DMS79 treated with DMSO at 0.1 percent for 48 hours (cell line): ENCODE measurements at regions not wholly inside any gene's neighbourhood (a gene's known extent, or its start where the extent isn't known, plus 50 kb on each side); places are given as distances from the start of the nearest gene placed in this dataset.

Experiments used
- DNase-seq: peaks from one replicate; lab custom pipeline; 2025; lab: John Stamatoyannopoulos, UW

- no peak for DNase-seq
Measured at GRCh38 chr9:14031810-14032209, 282.1 kb downstream of the NFIB start.

- DNase-seq, result peak; percentile 77
Measured at GRCh38 chr9:14031060-14031414, 282.9 kb downstream of the NFIB start.

DNA sequence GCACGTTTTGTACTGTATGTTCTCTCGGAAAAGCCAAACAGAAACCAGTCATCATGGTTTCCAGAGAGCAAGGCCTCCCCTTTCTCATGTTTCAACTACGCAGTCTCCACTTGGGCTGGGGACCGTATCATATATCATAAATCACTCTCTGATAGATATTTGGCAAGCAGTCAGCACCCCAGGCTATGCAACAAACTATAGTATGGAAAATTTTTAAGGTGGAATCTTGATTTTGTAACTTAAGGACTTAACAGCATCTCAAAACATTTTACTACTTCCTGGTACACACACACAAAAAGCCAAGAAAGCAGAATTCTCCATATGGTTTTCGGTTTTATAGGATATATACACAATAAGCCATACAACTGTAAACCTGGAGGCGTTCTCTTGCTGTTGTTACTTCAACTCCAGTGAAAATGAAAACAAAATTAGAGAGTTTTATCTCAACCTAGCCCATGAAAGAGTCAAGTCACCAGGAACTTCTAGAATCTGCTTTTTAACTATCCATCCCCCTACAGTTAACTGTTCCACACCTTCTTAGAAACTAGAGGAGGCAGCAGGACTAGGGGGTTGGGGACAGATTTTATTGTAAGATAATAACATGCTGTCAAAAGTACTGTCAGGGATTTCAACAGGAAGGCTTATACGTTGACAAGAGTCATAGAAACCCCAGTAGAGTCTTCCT, 283.4 kb downstream of the NFIB start:
- DNase-seq, result peak; percentile 85

GRCh38 chr9:14029806-14030374, 284.1 kb downstream of the NFIB start:
- no peak for DNase-seq

DNA sequence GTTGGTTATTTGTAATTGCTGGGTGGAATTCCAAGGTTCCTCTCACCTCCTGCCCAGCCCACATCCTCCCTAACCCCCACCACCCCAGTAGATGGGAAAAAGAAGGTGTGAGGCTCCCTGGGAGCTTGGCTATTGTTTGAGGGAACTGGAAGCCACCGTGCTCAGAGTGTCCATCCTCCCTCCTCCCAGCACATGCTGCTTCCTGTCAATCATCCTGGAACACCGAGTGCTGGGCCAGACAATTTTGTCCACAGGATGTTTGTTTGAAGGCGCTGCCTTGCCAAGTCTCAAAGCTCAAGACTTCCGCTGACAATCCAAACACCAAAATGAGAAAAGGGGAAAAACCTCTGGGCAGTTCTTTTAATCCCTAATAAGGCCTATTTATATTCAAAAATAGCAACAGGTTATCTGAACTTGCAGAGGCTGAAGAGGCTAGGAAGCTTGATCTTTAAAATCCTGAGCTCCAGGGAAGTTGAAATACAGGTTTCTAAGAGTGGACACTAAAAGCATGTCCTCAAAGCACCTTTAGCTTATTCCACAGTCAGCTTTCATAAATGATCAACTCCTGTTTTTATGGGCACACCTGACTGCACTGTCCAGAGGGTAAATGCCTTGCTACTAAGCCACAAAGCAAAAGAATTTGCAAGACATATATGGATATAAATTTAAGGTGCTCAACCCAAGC, 286.7 kb downstream of the NFIB start:
- DNase-seq, result peak; percentile 80

DNA sequence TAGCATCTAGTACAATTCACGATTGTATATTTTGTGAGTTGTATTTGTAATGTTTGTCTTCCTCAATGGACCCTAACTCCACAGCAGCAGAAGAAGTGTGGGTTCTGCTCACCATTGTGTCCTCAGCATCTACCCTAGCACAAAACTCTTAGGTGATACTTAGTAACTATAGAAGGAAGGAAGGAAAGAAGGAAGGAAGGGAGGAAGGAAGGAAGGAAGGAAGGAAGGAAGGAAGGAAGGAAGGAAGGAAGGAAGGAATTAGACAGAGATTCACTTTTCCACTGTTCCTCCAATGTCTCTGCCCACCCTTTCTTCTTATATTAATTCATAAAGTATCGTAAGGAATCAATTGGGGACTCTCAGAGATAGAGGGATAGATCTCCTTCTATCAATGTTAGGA, 288.2 kb downstream of the NFIB start:
- no peak for DNase-seq

DNA sequence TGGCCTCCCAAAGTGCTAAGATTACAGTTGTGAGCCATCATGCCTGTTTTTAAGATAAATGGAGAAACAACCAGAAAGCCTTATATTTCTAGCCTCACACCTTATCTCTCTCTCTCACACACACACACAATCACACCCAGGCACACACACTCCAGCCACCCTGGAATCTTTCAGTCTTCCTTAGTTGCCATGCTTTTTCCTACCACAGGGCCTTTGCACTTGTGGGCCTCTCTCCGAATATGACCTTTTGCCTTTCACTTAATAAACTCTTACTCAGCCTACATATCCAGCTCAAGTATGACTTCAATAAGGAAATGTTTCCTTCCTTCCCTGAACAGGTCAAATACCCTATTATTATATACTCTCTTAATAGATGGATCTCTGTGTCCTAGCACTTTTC, 290.7 kb downstream of the NFIB start:
- no peak for DNase-seq

- no peak for DNase-seq
Measured at GRCh38 chr9:14021871-14022525, 291.9 kb downstream of the NFIB start.

- no peak for DNase-seq
Measured at GRCh38 chr9:14018081-14018480, 295.9 kb downstream of the NFIB start.

DNA sequence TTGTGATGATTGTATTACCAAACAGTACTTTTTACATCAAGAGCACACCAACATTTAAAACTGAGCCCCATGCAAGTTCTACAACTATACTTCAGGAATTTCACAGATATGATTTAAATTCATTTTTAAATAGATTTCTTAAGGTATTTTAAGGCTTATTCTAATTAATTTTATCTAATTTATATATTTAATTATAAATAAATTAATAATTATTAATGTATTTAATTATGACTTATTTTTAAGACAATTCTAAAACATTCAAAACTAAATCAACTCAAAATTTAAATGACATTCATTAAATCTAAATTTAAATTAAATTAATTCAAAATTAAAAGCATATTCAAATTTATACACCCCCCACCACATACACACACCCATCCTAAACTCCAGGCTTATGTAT, 299.2 kb downstream of the NFIB start:
- DNase-seq, result no peak

DNA sequence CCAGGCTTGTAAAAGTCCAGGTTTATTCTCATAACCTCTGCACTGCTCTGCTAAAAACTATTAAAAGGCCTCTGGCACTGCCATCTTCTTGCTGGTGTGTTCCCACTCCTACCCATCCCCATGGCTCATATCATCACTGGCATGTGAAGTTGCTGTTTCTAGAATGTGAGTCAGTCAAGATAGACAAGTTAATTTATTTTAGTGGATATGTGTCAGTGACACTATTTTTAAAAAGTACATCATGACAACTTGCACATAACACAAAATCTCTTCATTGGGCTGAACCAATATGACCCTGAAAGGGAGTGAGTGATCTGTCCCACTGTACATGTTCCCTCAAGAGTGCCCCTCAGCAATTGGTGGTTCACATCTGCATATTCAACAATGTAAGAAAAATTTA, 299.7 kb downstream of the NFIB start:
- DNase-seq, result no peak

DNA sequence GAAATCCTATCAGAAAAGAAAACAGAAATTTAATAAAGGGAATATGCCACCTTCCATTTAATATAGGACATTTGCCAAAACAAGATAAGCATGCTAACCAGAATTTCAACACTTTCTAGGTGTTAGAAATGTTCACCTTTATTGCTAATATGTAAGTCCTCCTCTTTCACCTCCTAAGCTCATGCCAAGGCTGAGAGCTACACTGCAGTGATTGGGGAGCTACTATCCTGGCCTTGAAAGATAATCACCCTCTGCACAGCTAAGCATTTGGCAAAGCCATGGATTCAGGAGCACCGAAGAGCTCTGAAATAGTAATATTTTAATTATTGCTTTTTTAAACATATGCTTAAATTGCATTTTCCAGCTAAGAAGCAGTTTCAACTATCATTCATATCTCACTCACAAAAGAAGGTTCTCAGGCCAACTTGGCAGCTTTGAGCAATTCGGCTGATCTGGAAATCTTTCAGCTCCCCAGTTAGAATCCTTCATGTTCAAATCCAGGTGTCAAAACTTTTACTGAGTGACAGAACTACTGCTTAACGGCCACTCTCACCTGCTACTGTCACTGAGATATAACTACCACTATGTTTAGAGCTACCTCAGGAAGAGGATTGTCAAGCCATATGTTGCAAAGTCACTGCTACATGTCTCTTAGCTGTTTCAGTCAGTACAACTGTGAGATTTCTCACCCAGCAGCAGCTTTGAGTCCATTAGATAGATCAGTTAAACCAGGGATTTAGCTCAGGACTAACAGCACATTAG, 302.0 kb downstream of the NFIB start:
- no peak for DNase-seq

GRCh38 chr9:14007190-14007769, 306.7 kb downstream of the NFIB start:
- DNase-seq, result no peak

GRCh38 chr9:14006386-14007187, 307.4 kb downstream of the NFIB start:
- DNase-seq, result no peak

DNA sequence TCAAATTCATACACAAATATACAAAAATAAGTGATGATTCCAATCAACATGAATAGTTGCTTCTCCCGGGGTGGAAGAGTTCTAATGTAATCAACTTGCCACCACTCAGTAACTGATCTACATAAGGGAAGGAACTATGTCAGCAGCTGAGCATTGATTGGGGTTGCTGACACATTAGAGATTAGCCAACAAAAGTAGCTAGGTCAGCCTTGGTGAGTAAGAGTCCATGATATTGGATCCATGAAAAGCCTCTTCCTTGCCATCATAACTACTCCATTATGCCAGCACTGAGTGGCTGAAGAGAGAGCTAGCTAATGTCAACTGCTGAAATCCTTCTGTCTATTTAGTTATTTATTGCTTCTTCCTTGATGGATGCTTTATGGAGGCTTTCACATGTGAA, 309.8 kb downstream of the NFIB start:
- no peak for DNase-seq

GRCh38 chr9:13994240-13994639, 319.7 kb downstream of the NFIB start:
- no peak for DNase-seq

GRCh38 chr9:13993632-13994185, 320.2 kb downstream of the NFIB start:
- peak; percentile 99 for DNase-seq

DNA sequence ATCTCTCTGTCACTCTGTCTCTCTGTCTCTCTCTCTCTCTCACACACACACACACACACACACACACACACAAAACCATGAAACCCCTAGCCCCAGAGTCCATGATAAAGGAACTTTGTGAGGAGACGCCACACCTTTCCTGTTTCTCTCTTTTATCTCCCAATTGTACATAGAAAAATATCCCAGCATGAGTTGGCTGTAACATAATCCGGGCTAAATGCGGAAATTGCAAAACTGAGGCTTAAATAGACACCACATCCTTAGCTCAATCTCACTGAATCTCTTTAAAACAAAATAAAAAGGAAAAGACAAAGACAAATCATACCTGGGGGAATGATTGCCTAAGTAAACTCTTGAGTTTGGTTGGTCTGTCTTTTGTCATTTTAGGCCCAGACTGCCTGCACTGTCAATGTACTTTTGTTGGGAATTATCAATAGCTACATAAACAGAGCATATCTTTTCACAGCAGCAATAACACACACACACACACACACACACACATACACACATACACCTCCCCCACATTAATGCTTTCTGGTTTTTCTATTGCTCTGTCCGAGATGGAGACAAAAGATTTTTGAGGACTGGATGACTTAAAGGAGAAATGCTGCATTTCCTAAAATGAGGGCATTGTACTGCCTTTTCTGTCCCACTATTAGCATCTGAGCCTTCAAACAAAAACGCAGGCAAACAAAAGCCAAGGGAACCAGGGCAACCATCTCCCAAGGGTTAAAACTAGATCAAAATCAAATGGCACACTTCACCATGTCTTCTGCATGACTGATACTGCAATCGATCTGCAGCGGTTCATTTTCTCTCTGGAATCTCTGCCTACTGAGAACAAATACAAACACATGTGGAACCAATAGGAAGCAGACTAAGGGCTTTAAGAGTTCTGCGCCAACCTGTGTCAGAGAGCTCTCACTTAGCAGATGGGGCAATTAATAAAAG, 321.5 kb downstream of the NFIB start:
- peak; percentile 100 for DNase-seq

- no peak for DNase-seq
Measured at GRCh38 chr9:13991395-13991794, 322.5 kb downstream of the NFIB start.

DNA sequence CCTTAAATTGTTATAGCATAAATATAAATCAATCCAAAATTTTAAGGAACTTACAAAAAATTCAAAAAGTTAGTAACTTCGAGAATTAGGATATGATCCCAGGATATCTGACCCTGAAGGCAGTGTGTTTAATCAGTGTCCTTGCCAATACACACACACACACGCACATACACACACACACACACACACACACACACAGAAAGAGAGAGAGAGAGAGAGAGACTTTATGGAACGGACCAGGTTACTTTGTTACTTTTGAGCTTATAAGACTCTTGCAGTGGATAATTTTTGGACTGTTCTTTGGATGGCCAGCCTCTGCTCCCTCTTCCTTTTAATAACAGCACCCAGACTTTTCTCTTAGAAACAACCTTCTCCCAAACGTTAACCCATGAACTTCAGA, 322.9 kb downstream of the NFIB start:
- DNase-seq, result no peak
